NCI-H524 treated with DMSO at 0.1 percent for 48 hours (cell line): ENCODE measurements at regions not wholly inside any gene's neighbourhood (a gene's known extent, or its start where the extent isn't known, plus 50 kb on each side); places are given as distances from the start of the nearest gene placed in this dataset.

ENCODE experiments used
- DNase-seq: peaks from one replicate; lab custom pipeline; 2025; lab: John Stamatoyannopoulos, UW

- DNase-seq, result no peak
Measured at GRCh38 chr6:163695414-163695864, 280.9 kb downstream of the QKI start.

- no peak for DNase-seq
Measured at GRCh38 chr6:163694988-163695398, 280.5 kb downstream of the QKI start.

- DNase-seq, result no peak
Measured at GRCh38 chr6:163694072-163694471, 279.6 kb downstream of the QKI start.

GRCh38 chr6:163691049-163691448 is 276.5 kb downstream of the QKI start:
- no peak for DNase-seq

GRCh38 chr6:163688739-163689362 is 274.3 kb downstream of the QKI start:
- no peak for DNase-seq

- DNase-seq, result no peak
Measured at GRCh38 chr6:163687075-163687474, 272.6 kb downstream of the QKI start.

- no peak for DNase-seq
Measured at GRCh38 chr6:163686301-163686700, 271.8 kb downstream of the QKI start.

- no peak for DNase-seq
Measured at GRCh38 chr6:163683105-163683622, 268.6 kb downstream of the QKI start.

GRCh38 chr6:163679753-163680152 is 265.2 kb downstream of the QKI start:
- no peak for DNase-seq

- no peak for DNase-seq
Measured at GRCh38 chr6:163679012-163679660, 264.6 kb downstream of the QKI start.

GRCh38 chr6:163675611-163676010 is 261.1 kb downstream of the QKI start:
- DNase-seq, result no peak

- no peak for DNase-seq
Measured at GRCh38 chr6:163672710-163673109, 258.2 kb downstream of the QKI start.

- DNase-seq, result no peak
Measured at GRCh38 chr6:163671791-163672190, 257.3 kb downstream of the QKI start.

- DNase-seq, result no peak
Measured at GRCh38 chr6:163671355-163671754, 256.8 kb downstream of the QKI start.

GRCh38 chr6:163670336-163670735 is 255.8 kb downstream of the QKI start:
- DNase-seq, result peak; percentile 97

GRCh38 chr6:163668061-163668426 is 253.5 kb downstream of the QKI start:
- DNase-seq, result no peak

GRCh38 chr6:163667372-163668060 is 253.0 kb downstream of the QKI start:
- no peak for DNase-seq

- no peak for DNase-seq
Measured at GRCh38 chr6:163665464-163665863, 250.9 kb downstream of the QKI start.

- no peak for DNase-seq
Measured at GRCh38 chr6:163663575-163663974, 249.1 kb downstream of the QKI start.

- DNase-seq, result no peak
Measured at GRCh38 chr6:163662604-163663225, 248.2 kb downstream of the QKI start.

GRCh38 chr6:163661272-163661671 is 246.8 kb downstream of the QKI start:
- DNase-seq, result no peak

- no peak for DNase-seq
Measured at GRCh38 chr6:163659803-163660202, 245.3 kb downstream of the QKI start.
